K562 (cell line): ENCODE measurements at regions not wholly inside any gene's neighbourhood (a gene's known extent, or its start where the extent isn't known, plus 50 kb on each side); places are given as distances from the start of the nearest gene placed in this dataset.
A peak's percentile ranks its signal among the peaks of the same experiment; 100 is the strongest.

Experiments
- ATAC-seq: fragments of 200-7000 bp; cut with Tn5 transposase; 3 replicates; pipeline ENCODE4 v1.9.1; 2020; ENCODE audit warnings: moderate library complexity
- BruUV-seq: library from RNA; stranded (reverse); fragments of 400-500 nt; replicated peaks from 2 replicates; lab custom pipeline; 2021; lab: Mats Ljungman, UMichigan
- CTCF ChIA-PET: fragments of 300-600 bp; formaldehyde crosslinking; extraction: SDS; loops from one replicate; lab custom pipeline; 2021; ENCODE audit warnings: low intra/inter-chr PET ratio; lab: Yijun Ruan, JAX
- POLR2A ChIA-PET: fragments of 300-600, 350-650 bp; sonication (Branson Sonifier 250); formaldehyde crosslinking; extraction: SDS; loops from one replicate; lab custom pipeline; 2021; ENCODE audit warnings: antibody characterized with exemption, inconsistent platforms; lab: Yijun Ruan, JAX
- DNase-seq, 4 experiments: peaks; one replicate each; pipeline versions ENCODE4 v3.0.0 to v3.0.0-alpha.2; 2011 to 2018; ENCODE audit warnings: low spot score in 3 of 4, mixed read lengths in 3 of 4; ENCODE audit errors: extremely low read depth in 1 of 4
- FAIRE-seq: peaks from 2 replicates; lab custom pipeline; 2011; peaks lifted over from hg19 to GRCh38; lab: Jason Lieb, UNC
- H2AFZ ChIP-seq: 2 replicates; pipeline ENCODE4 v1.6.0; 2011; ENCODE audit warnings: low read depth, low read length, control low read depth, inconsistent platforms
- H3K27ac ChIP-seq: fragments of 200-600 bp; 3 replicates; pipeline ENCODE4 v1.8.0; 2011; ENCODE audit warnings: low read depth, mild to moderate bottlenecking, control low read depth, inconsistent platforms, low read length, moderate library complexity, mixed read lengths; ENCODE audit errors: extremely low read depth
- H3K27me3 ChIP-seq, 2 experiments: fragments of 300-600 bp in 1 of 2; 2 replicates in 1 of 2; 3 replicates in 1 of 2; pipeline versions ENCODE4 v1.6.0 to v1.8.0; 2011; ENCODE audit warnings: inconsistent platforms in 2 of 2, low read length in 2 of 2, mild to moderate bottlenecking in 1 of 2, mixed read lengths in 1 of 2, moderate library complexity in 1 of 2; ENCODE audit not compliant: control insufficient read depth in 2 of 2, insufficient read depth in 2 of 2
- H3K36me3 ChIP-seq: fragments of 300-600 bp; 3 replicates; pipeline ENCODE4 v1.8.0; 2011; ENCODE audit warnings: mild to moderate bottlenecking, low read length, inconsistent platforms; ENCODE audit not compliant: control insufficient read depth, insufficient read depth
- H3K4me1 ChIP-seq, 2 experiments: fragments of 200-600 bp in 1 of 2; replicated peaks in 1 of 2; 2 replicates in 1 of 2; 3 replicates in 1 of 2; pipeline versions ENCODE4 v1.5.1 to v1.8.0; 2011; ENCODE audit warnings: inconsistent platforms in 2 of 2, low read length in 2 of 2, mild to moderate bottlenecking in 1 of 2, mixed read lengths in 1 of 2, moderate library complexity in 1 of 2; ENCODE audit not compliant: control insufficient read depth in 2 of 2, insufficient read depth in 2 of 2
- H3K4me2 ChIP-seq: 2 replicates; pipeline ENCODE4 v1.6.1; 2011; ENCODE audit warnings: low read length, control low read depth, inconsistent platforms, mixed read lengths; ENCODE audit not compliant: insufficient read depth
- H3K4me3 ChIP-seq: fragments of 200-600 bp; sonication (generic), shearing (Covaris generic); 2 replicates; pipeline ENCODE4 v1.5.1; 2016; ENCODE audit warnings: control low read depth, inconsistent platforms
- H3K79me2 ChIP-seq: fragments of 200-600 bp; 3 replicates; pipeline ENCODE4 v1.8.0; 2011; ENCODE audit warnings: low read length, inconsistent platforms; ENCODE audit not compliant: control insufficient read depth, insufficient read depth
- H3K9ac ChIP-seq, 2 experiments: 2 replicates each; pipeline versions ENCODE4 v1.6.0 to v1.6.1; 2011; ENCODE audit warnings: low read depth in 2 of 2, low read length in 2 of 2, control low read depth in 1 of 2, inconsistent platforms in 1 of 2, mild to moderate bottlenecking in 1 of 2, mixed read lengths in 1 of 2; ENCODE audit not compliant: insufficient read depth in 1 of 2
- H3K9me1 ChIP-seq: one replicate; pipeline ENCODE4 v1.6.0; 2011; ENCODE audit warnings: inconsistent platforms, mild to moderate bottlenecking, low read length, moderate library complexity; ENCODE audit not compliant: control insufficient read depth, insufficient read depth
- H3K9me3 ChIP-seq: replicated peaks from 2 replicates; pipeline ENCODE4 v1.5.1; 2011; ENCODE audit warnings: low read depth, low read length, inconsistent platforms; ENCODE audit not compliant: control insufficient read depth, insufficient read depth
- H4K20me1 ChIP-seq: replicated peaks from 2 replicates; pipeline ENCODE4 v1.6.1; 2011; ENCODE audit warnings: low read length, inconsistent platforms, mixed read lengths; ENCODE audit not compliant: control insufficient read depth, insufficient read depth
- HDAC2 ChIP-seq: fragments of 450-650 bp; IDR thresholded peaks from 2 replicates; pipeline ENCODE4 v1.6.1; 2016; ENCODE audit warnings: mild to moderate bottlenecking
- KDM1A ChIP-seq, 2 experiments: fragments of 450-650 bp; IDR thresholded peaks; 2 replicates each; pipeline ENCODE4 v1.6.1; 2016; ENCODE audit warnings: mild to moderate bottlenecking in 2 of 2
- MEIS2 ChIP-seq: fragments of 450-650 bp; IDR thresholded peaks from 2 replicates; pipeline ENCODE4 v1.6.1; 2014; ENCODE audit warnings: mild to moderate bottlenecking; ENCODE audit not compliant: partially characterized antibody
- PBX2 ChIP-seq, 2 experiments: IDR thresholded peaks in 1 of 2; conservative IDR thresholded peaks in 1 of 2; 2 replicates each; pipeline ENCODE4 v1.6.1; 2016; ENCODE audit warnings: low read depth in 2 of 2, mild to moderate bottlenecking in 1 of 2, missing compliant biosample characterization in 1 of 2, missing genetic modification characterization in 1 of 2, moderate library complexity in 1 of 2
- PKNOX1 ChIP-seq: fragments of 450-650 bp; IDR thresholded peaks from 2 replicates; pipeline ENCODE4 v1.6.1; 2016
- RCOR1 ChIP-seq, 2 experiments: IDR thresholded peaks; 2 replicates each; pipeline ENCODE4 v1.6.1; 2012; ENCODE audit warnings: low read depth in 2 of 2, low read length in 2 of 2, borderline replicate concordance in 1 of 2, improper control_type of control experiment in 1 of 2
- SMARCA5 ChIP-seq: fragments of 450-650 bp; IDR thresholded peaks from 2 replicates; pipeline ENCODE4 v1.6.1; 2016
- ZBTB26 ChIP-seq: fragments of 450-650 bp; formaldehyde crosslinking; IDR thresholded peaks from 2 replicates; pipeline ENCODE4 v1.4.0; 2022; ENCODE audit warnings: missing genetic modification characterization
- WGBS: fragments of 100-300 bp; shearing (Covaris generic); methylation state at CpG from one replicate; pipeline ENCODE4 v1.1.6; 2016; ENCODE audit warnings: low coverage, mixed read lengths; ENCODE audit not compliant: insufficient coverage; ENCODE audit errors: missing lambda C conversion rate; 5-methylcytosine and 5-hydroxymethylcytosine counted together
- in situ Hi-C: fragments of 300-500 bp; cut with MboI; formaldehyde crosslinking; loops from 4 replicates; pipeline ENCODE4 v1.15.0; 2018; ENCODE audit warnings: inconsistent platforms, mixed read lengths
- intact Hi-C: fragments of 100-400 bp; cut with micrococcal nuclease; formaldehyde crosslinking; loops from 2 replicates; pipeline ENCODE4 v1.14.2; 2022

GRCh38 chr21:35297665-35298064 is 248.6 kb upstream of the RUNX1 start:
- POLR2A ChIA-PET, result no interaction called here
- WGBS, result 19% methylated on average over 4 of the region's 4 CpGs

GRCh38 chr21:35294231-35294898 is 245.3 kb upstream of the RUNX1 start:
- peaks cover 0 to 5% of the 10 kb centered on the region in 2 experiments; a peak in 2 of 5 replicates for H3K27me3 ChIP-seq
- no peaks in the 10 kb centered on the region for H3K36me3 ChIP-seq
- H4K20me1 ChIP-seq, result no peaks in the 10 kb centered on the region
- DNase-seq (no peak), FAIRE-seq (no peak), ATAC-seq (no peak)
- in situ Hi-C loops (no loop called here), intact Hi-C loops (no loop called here)
- H2AFZ ChIP-seq, result no peak overlapping the region
- CTCF ChIA-PET, result no interaction called here
- no peaks in the 10 kb centered on the region; a peak in 1 of 5 replicates for H3K4me1 ChIP-seq
- H3K79me2 ChIP-seq, result no peaks in the 10 kb centered on the region
- WGBS, result 9% methylated on average over 16 of the region's 16 CpGs
- no peaks in the 10 kb centered on the region for H3K9me3 ChIP-seq
- BruUV-seq, result no TSS peak
- H3K27ac ChIP-seq, result no peak overlapping the region
- no peak overlapping the region for H3K9ac ChIP-seq
- no peak overlapping the region for H3K4me3 ChIP-seq
- POLR2A ChIA-PET, result interaction anchor here (2.3 kb wide), 1 partner anchor 11 kb away, joined by 5 read pairs; no protein-coding TSS in a partner anchor
- H3K9me1 ChIP-seq, result no peaks in the 10 kb centered on the region
- H3K4me2 ChIP-seq, result no peak overlapping the region
- TF ChIP-seq HDAC2, result no peak
- TF ChIP-seq PBX2 (CRISPR knock-in tag; IDR thresholded peaks at IDR 0.05; ENCODE audit: low read depth), result no peak
- peak; percentile 63 for TF ChIP-seq PBX2 (tag; conservative IDR thresholded peaks at IDR 0.05; ENCODE audit: low read depth)
- TF ChIP-seq RCOR1 (IDR thresholded peaks at IDR 0.05; ENCODE audit: borderline replicate concordance in 1 of 2, low read depth in 2 of 2, low read length in 2 of 2), result 0 out of 4 replicates have a peak, but pooled peaks of 1 of the 2 experiments have one; percentile 29
- peak in 1 of 2 experiments; percentile 45; a peak in 1 of 4 replicates for TF ChIP-seq KDM1A (IDR thresholded peaks at IDR 0.05)
- peak; percentile 18; the same call in 1 of the 2 replicates for TF ChIP-seq PKNOX1
- TF ChIP-seq MEIS2, result peak; percentile 76

More at GRCh38 chr21:35297665-35298064, 248.6 kb upstream of the RUNX1 start:
- H4K20me1 ChIP-seq, result no peaks in the 10 kb centered on the region
- no peak overlapping the region for H2AFZ ChIP-seq
- CTCF ChIA-PET, result no interaction called here
- ATAC-seq (no peak), FAIRE-seq (no peak), DNase-seq (no peak)
- H3K36me3 ChIP-seq, result no peaks in the 10 kb centered on the region
- TF ChIP-seq SMARCA5, result no peak
- peak; percentile 60; the same call in 1 of the 2 replicates for TF ChIP-seq ZBTB26 (CRISPR knock-in tag)
- H3K27me3 ChIP-seq, result peaks cover 0 to 5% of the 10 kb centered on the region in 2 experiments; a peak in 2 of 5 replicates
- intact Hi-C loops (no loop called here), in situ Hi-C loops (no loop called here)
- H3K4me1 ChIP-seq, result no peaks in the 10 kb centered on the region; a peak in 1 of 5 replicates
- H3K9ac ChIP-seq, result no peak overlapping the region
- H3K79me2 ChIP-seq, result no peaks in the 10 kb centered on the region
- H3K4me3 ChIP-seq, result no peak overlapping the region
- no peak overlapping the region for H3K27ac ChIP-seq
- H3K9me1 ChIP-seq, result no peaks in the 10 kb centered on the region
- no peak overlapping the region for H3K4me2 ChIP-seq
- BruUV-seq, result no TSS peak
- no peaks in the 10 kb centered on the region for H3K9me3 ChIP-seq
